ENCODE measurements at regions not wholly inside any gene's neighbourhood (a gene's known extent, or its start where the extent isn't known, plus 50 kb on each side); places are given as distances from the start of the nearest gene placed in this dataset.

- no peak for TF ChIP-seq EGR1 (IDR thresholded peaks at IDR 0.05; ENCODE audit: low read depth)
Observed at GRCh38 chr2:192749611-192750200, 555.0 kb upstream of the TMEFF2 start (continued).

- no peaks in the 10 kb centered on the region for H3K9me2 ChIP-seq (ENCODE audit: insufficient read depth)
- DNase-seq (ENCODE audit: low read depth, low spot score) (peak; percentile 3), ATAC-seq (peak; percentile 62)
- TF ChIP-seq CTCF (IDR thresholded peaks at IDR 0.05 in 2 of 3, conservative IDR thresholded peaks at IDR 0.05 in 1 of 3; ENCODE audit: borderline replicate concordance in 1 of 3, insufficient read depth in 1 of 3, low read depth in 2 of 3, low read length in 2 of 3) (peak; percentile 25 to 56 (median 46); a peak in 5 of 6 replicates), POLR2AphosphoS5 (IDR thresholded peaks at IDR 0.05; ENCODE audit: low read depth, low read length) (no peak), RAD21 (IDR thresholded peaks at IDR 0.05; ENCODE audit: low read depth) (peak; percentile 51)
- H3K4me1 ChIP-seq (ENCODE audit: control insufficient read depth in 1 of 2, insufficient read depth in 2 of 2, low read length in 2 of 2) = no peaks in the 10 kb centered on the region
- H3K4me3 ChIP-seq (replicated peaks in 1 of 2; ENCODE audit: low read depth in 1 of 2, low read length in 2 of 2) = no peak overlapping the region
- ChIA-PET POLR2A (no interaction called here), RAD21 (ENCODE audit: low non-redundant PET in 1 of 2, low total read pairs in 2 of 2, uncharacterized antibody in 2 of 2, unreplicated experiment in 2 of 2) (no interaction called here), CTCF (interaction anchor here (1.1 kb wide), 1 partner anchor 930 kb away, joined by 6 read pairs; no protein-coding TSS in a partner anchor)
- no peak overlapping the region for H3K4me2 ChIP-seq (ENCODE audit: low read length)
- no peak overlapping the region for H3K27ac ChIP-seq (ENCODE audit: low read depth, low read length)
- no peaks in the 10 kb centered on the region for H3K27me3 ChIP-seq (ENCODE audit: insufficient read depth, low read length)
- no peaks in the 10 kb centered on the region for H3K9me3 ChIP-seq (ENCODE audit: control insufficient read depth in 1 of 2, insufficient read depth in 1 of 2, low read depth in 1 of 2, low read length in 2 of 2)
- no TSS peak for BruUV-seq (replicated peaks)
- no peaks in the 10 kb centered on the region for H3K36me3 ChIP-seq (ENCODE audit: control insufficient read depth in 1 of 2, insufficient read depth in 2 of 2, low read length in 2 of 2)
- H3K9ac ChIP-seq (ENCODE audit: low read length) = no peak overlapping the region
- no peaks in the 10 kb centered on the region for H3K79me2 ChIP-seq (ENCODE audit: insufficient read depth, low read length)
- H4K20me1 ChIP-seq (ENCODE audit: insufficient read depth) = no peaks in the 10 kb centered on the region
- intact Hi-C loops (cut with micrococcal nuclease) = loop anchor here (5.0 kb wide), 3 partner anchors 550 to 930 kb away; partner anchors contain the start of gene TMEFF2
- H2AFZ ChIP-seq (ENCODE audit: low read depth, low read length, poor library complexity, severe bottlenecking) = peak overlapping the region; percentile 70
Observed at GRCh38 chr2:192741889-192742288, 547.2 kb upstream of the TMEFF2 start.

GRCh38 chr2:192735447-192735846 is 540.7 kb upstream of the TMEFF2 start:
- no peak for ATAC-seq
- H4K20me1 ChIP-seq (ENCODE audit: insufficient read depth) = no peaks in the 10 kb centered on the region
- no peak for TF ChIP-seq TCF7L2 (IDR thresholded peaks at IDR 0.05; ENCODE audit: borderline replicate concordance, extremely low read depth, insufficient read depth, insufficient read length)
- no peak for TF ChIP-seq REST (IDR thresholded peaks at IDR 0.05; ENCODE audit: low read depth)
- TF ChIP-seq JUND (IDR thresholded peaks at IDR 0.05) = no peak
- no peak for TF ChIP-seq CBX3 (IDR thresholded peaks at IDR 0.05; ENCODE audit: low read depth)
- no peak for TF ChIP-seq RAD21 (IDR thresholded peaks at IDR 0.05; ENCODE audit: low read depth)
- TF ChIP-seq ELF1 (IDR thresholded peaks at IDR 0.05; ENCODE audit: borderline replicate concordance, low read depth) = no peak
- TF ChIP-seq EZH2 (IDR thresholded peaks at IDR 0.05) = no peak
- no peak for TF ChIP-seq SIN3A (IDR thresholded peaks at IDR 0.05; ENCODE audit: low read depth)
- no peak for TF ChIP-seq POLR2AphosphoS5 (IDR thresholded peaks at IDR 0.05; ENCODE audit: low read depth, low read length)
- no peak for TF ChIP-seq SP1 (IDR thresholded peaks at IDR 0.05; ENCODE audit: low read depth)
- TF ChIP-seq YY1 (IDR thresholded peaks at IDR 0.05; ENCODE audit: extremely low read depth, insufficient replicate concordance, low read depth, low read length) = no peak
- TF ChIP-seq EGR1 (IDR thresholded peaks at IDR 0.05; ENCODE audit: low read depth) = no peak

More at GRCh38 chr2:192735447-192735846, 540.7 kb upstream of the TMEFF2 start:
- Histone ChIP-seq H3K9ac (ENCODE audit: low read length) (no peak overlapping the region), H3K27ac (ENCODE audit: low read depth, low read length) (no peak overlapping the region), H3K9me2 (ENCODE audit: insufficient read depth) (no peaks in the 10 kb centered on the region), H2AFZ (ENCODE audit: low read depth, low read length, poor library complexity, severe bottlenecking) (no peak overlapping the region), H3K36me3 (ENCODE audit: control insufficient read depth in 1 of 2, insufficient read depth in 2 of 2, low read length in 2 of 2) (no peaks in the 10 kb centered on the region), H3K79me2 (ENCODE audit: insufficient read depth, low read length) (no peaks in the 10 kb centered on the region), H3K27me3 (ENCODE audit: insufficient read depth, low read length) (no peaks in the 10 kb centered on the region), H3K4me1 (ENCODE audit: control insufficient read depth in 1 of 2, insufficient read depth in 2 of 2, low read length in 2 of 2) (no peaks in the 10 kb centered on the region), H3K9me3 (ENCODE audit: control insufficient read depth in 1 of 2, insufficient read depth in 1 of 2, low read depth in 1 of 2, low read length in 2 of 2) (no peaks in the 10 kb centered on the region), H3K4me3 (replicated peaks in 1 of 2; ENCODE audit: low read depth in 1 of 2, low read length in 2 of 2) (no peak overlapping the region), H3K4me2 (ENCODE audit: low read length) (no peak overlapping the region)
- CTCF ChIA-PET = interaction anchor here (1.7 kb wide), 1 partner anchor 14 kb away, joined by 5 read pairs; no protein-coding TSS in a partner anchor
- intact Hi-C loops (cut with micrococcal nuclease) = no loop called here
- RAD21 ChIA-PET (ENCODE audit: low non-redundant PET in 1 of 2, low total read pairs in 2 of 2, uncharacterized antibody in 2 of 2, unreplicated experiment in 2 of 2) = no interaction called here
- BruUV-seq (replicated peaks) = no TSS peak
- POLR2A ChIA-PET = no interaction called here
- no peak for DNase-seq (ENCODE audit: low read depth, low spot score)

Data from HCT116 (cell line).